H1 (cell line): ENCODE measurements at regions not wholly inside any gene's neighbourhood (a gene's known extent, or its start where the extent isn't known, plus 50 kb on each side); places are given as distances from the start of the nearest gene placed in this dataset.

Source experiments
- CTCF ChIA-PET: fragments of 300-600 bp; sonication (Branson Sonifier 250); formaldehyde crosslinking; loops from one replicate; lab custom pipeline; 2021; ENCODE audit not compliant: partially characterized antibody; lab: Charles Lee
- POLR2A ChIA-PET: fragments of 300-600 bp; sonication (Branson Sonifier 250); formaldehyde crosslinking; loops from one replicate; lab custom pipeline; 2021; ENCODE audit warnings: inconsistent platforms; ENCODE audit not compliant: partially characterized antibody; lab: Charles Lee
- DNase-seq, 2 experiments: peaks; one replicate each; pipeline versions ENCODE4 v3.0.0 to v3.0.0-alpha.2; 2010 to 2022; ENCODE audit warnings: low spot score in 2 of 2, low read depth in 1 of 2, mixed read lengths in 1 of 2
- FAIRE-seq: peaks from 2 replicates; lab custom pipeline; 2011; peaks lifted over from hg19 to GRCh38; lab: Jason Lieb, UNC
- H2AFZ ChIP-seq: 2 replicates; pipeline ENCODE4 v1.8.1; 2012; ENCODE audit warnings: low read length, inconsistent platforms
- H2AK5ac ChIP-seq: 2 replicates; pipeline ENCODE4 v1.6.1; 2013; ENCODE audit warnings: low read depth, low read length
- H2BK120ac ChIP-seq: replicated peaks from 2 replicates; pipeline ENCODE3; 2013; ENCODE audit warnings: low read depth, low read length, inconsistent platforms
- H2BK12ac ChIP-seq: 2 replicates; pipeline ENCODE4 v1.6.1; 2013; ENCODE audit warnings: low read depth, low read length
- H2BK15ac ChIP-seq: 2 replicates; pipeline ENCODE4 v1.6.1; 2013; ENCODE audit warnings: low read length
- H2BK20ac ChIP-seq: 2 replicates; pipeline ENCODE4 v1.6.1; 2013; ENCODE audit warnings: low read length
- H2BK5ac ChIP-seq: 2 replicates; pipeline ENCODE4 v1.6.1; 2013; ENCODE audit warnings: low read depth, low read length
- H3K14ac ChIP-seq: 2 replicates; pipeline ENCODE4 v1.6.1; 2013; ENCODE audit warnings: inconsistent platforms; ENCODE audit not compliant: insufficient read length
- H3K18ac ChIP-seq: 2 replicates; pipeline ENCODE4 v1.6.1; 2013; ENCODE audit warnings: low read length; ENCODE audit errors: extremely low read depth
- H3K23ac ChIP-seq: 2 replicates; pipeline ENCODE4 v1.6.1; 2013; ENCODE audit warnings: inconsistent platforms; ENCODE audit not compliant: insufficient read length
- H3K23me2 ChIP-seq: 2 replicates; pipeline ENCODE4 v1.6.1; 2013; ENCODE audit warnings: low read depth, low read length
- H3K27ac ChIP-seq: 2 replicates; pipeline ENCODE4 v1.6.1; 2011; ENCODE audit warnings: low read depth, low read length, inconsistent platforms
- H3K27me3 ChIP-seq, 4 experiments: replicated peaks in 1 of 4; 1 replicate in 1 of 4; 2 replicates in 3 of 4; pipeline versions ENCODE4 v1.6.1 to v1.8.1; 2011 to 2013; ENCODE audit warnings: low read length in 3 of 4, mild to moderate bottlenecking in 3 of 4, inconsistent platforms in 2 of 4, mixed read lengths in 2 of 4, moderate library complexity in 1 of 4; ENCODE audit not compliant: control insufficient read depth in 3 of 4, insufficient read depth in 3 of 4; ENCODE audit errors: extremely low read depth in 1 of 4
- H3K36me3 ChIP-seq, 4 experiments: 2 replicates each; pipeline versions ENCODE4 v1.6.1 to v1.8.1; 2011 to 2013; ENCODE audit warnings: mild to moderate bottlenecking in 4 of 4, low read length in 3 of 4, moderate library complexity in 2 of 4, control low read depth in 1 of 4, inconsistent platforms in 1 of 4; ENCODE audit not compliant: insufficient read depth in 4 of 4, control insufficient read depth in 2 of 4
- H3K4ac ChIP-seq: replicated peaks from 2 replicates; pipeline ENCODE3; 2013; ENCODE audit warnings: low read length, low read depth, mixed read lengths, inconsistent platforms; ENCODE audit not compliant: insufficient read length
- H3K4me1 ChIP-seq, 4 experiments: replicated peaks in 1 of 4; 1 replicate in 1 of 4; 2 replicates in 3 of 4; pipeline versions ENCODE4 v1.6.1 to v1.8.1; 2011 to 2013; ENCODE audit warnings: low read length in 3 of 4, inconsistent platforms in 2 of 4, mixed read lengths in 1 of 4; ENCODE audit not compliant: insufficient read depth in 4 of 4, control insufficient read depth in 3 of 4
- H3K4me2 ChIP-seq, 2 experiments: 2 replicates each; pipeline versions ENCODE4 v1.6.1 to v1.8.1; 2011 to 2013; ENCODE audit warnings: low read depth in 2 of 2, low read length in 2 of 2, control low read depth in 1 of 2, inconsistent platforms in 1 of 2, mild to moderate bottlenecking in 1 of 2; ENCODE audit not compliant: insufficient read depth in 1 of 2
- H3K4me3 ChIP-seq, 4 experiments: fragments of 200-600, 300-600 bp in 1 of 4; sonication (generic), shearing (Covaris generic), sonication (Bioruptor Twin) in 1 of 4; 2 replicates each; pipeline versions ENCODE4 v1.5.1 to v1.8.1; 2011 to 2016; ENCODE audit warnings: low read length in 4 of 4, low read depth in 3 of 4, control low read depth in 2 of 4, inconsistent platforms in 2 of 4, mild to moderate bottlenecking in 2 of 4, mixed read lengths in 1 of 4, moderate library complexity in 1 of 4; ENCODE audit not compliant: insufficient read depth in 2 of 4; ENCODE audit errors: extremely low read depth in 1 of 4
- H3K56ac ChIP-seq: replicated peaks from 2 replicates; pipeline ENCODE3; 2013; ENCODE audit warnings: low read depth, mild to moderate bottlenecking, mixed read lengths, low read length, inconsistent platforms; ENCODE audit not compliant: insufficient read length
- H3K79me1 ChIP-seq: 2 replicates; pipeline ENCODE4 v1.6.1; 2013; ENCODE audit warnings: low read depth, low read length, control low read depth
- H3K79me2 ChIP-seq, 2 experiments: 2 replicates each; pipeline versions ENCODE4 v1.6.1 to v1.8.1; 2012 to 2013; ENCODE audit warnings: low read length in 2 of 2, mild to moderate bottlenecking in 2 of 2, inconsistent platforms in 1 of 2; ENCODE audit not compliant: insufficient read depth in 2 of 2, control insufficient read depth in 1 of 2
- H3K9ac ChIP-seq, 4 experiments: replicated peaks in 1 of 4; 1 replicate in 1 of 4; 2 replicates in 3 of 4; pipeline versions ENCODE4 v1.6.1 to v1.8.1; 2011 to 2013; ENCODE audit warnings: low read depth in 3 of 4, low read length in 3 of 4, control low read depth in 2 of 4, mild to moderate bottlenecking in 2 of 4, moderate library complexity in 2 of 4, inconsistent platforms in 1 of 4; ENCODE audit errors: extremely low read depth in 1 of 4
- H3K9me3 ChIP-seq, 2 experiments: 2 replicates each; pipeline versions ENCODE4 v1.6.1 to v1.8.1; 2012 to 2013; ENCODE audit warnings: mild to moderate bottlenecking in 2 of 2, moderate library complexity in 2 of 2, control low read depth in 1 of 2, inconsistent platforms in 1 of 2, low read depth in 1 of 2, low read length in 1 of 2, mixed read lengths in 1 of 2; ENCODE audit not compliant: insufficient read depth in 2 of 2
- H4K20me1 ChIP-seq, 2 experiments: replicated peaks in 1 of 2; 2 replicates each; pipeline versions ENCODE3 to v1.8.1; 2011 to 2013; ENCODE audit warnings: inconsistent platforms in 2 of 2, low read length in 2 of 2, mild to moderate bottlenecking in 1 of 2; ENCODE audit not compliant: insufficient read depth in 2 of 2, control insufficient read depth in 1 of 2
- H4K5ac ChIP-seq: 2 replicates; pipeline ENCODE4 v1.6.1; 2013; ENCODE audit warnings: low read length, low read depth, mixed read lengths, inconsistent platforms; ENCODE audit not compliant: insufficient read length
- H4K8ac ChIP-seq: 2 replicates; pipeline ENCODE4 v1.8.0; 2013; ENCODE audit warnings: mild to moderate bottlenecking, moderate library complexity, low read length, inconsistent platforms; ENCODE audit not compliant: insufficient read depth; ENCODE audit errors: extremely low read depth
- H4K91ac ChIP-seq: replicated peaks from 2 replicates; pipeline ENCODE3; 2013; ENCODE audit warnings: low read length, mixed read lengths, inconsistent platforms; ENCODE audit not compliant: insufficient read length
- ASH2L ChIP-seq: fragments of 200-600, 300-600 bp; sonication (generic); IDR thresholded peaks from one replicate; pipeline ENCODE4 v1.7.1; 2017; ENCODE audit warnings: low read length
- CTBP2 ChIP-seq: IDR thresholded peaks from 2 replicates; pipeline ENCODE4 v1.7.0; 2011; ENCODE audit warnings: borderline replicate concordance, mild to moderate bottlenecking, moderate library complexity, mixed read lengths, low read length; ENCODE audit not compliant: insufficient read depth, insufficient read length
- MAX ChIP-seq: IDR thresholded peaks from 2 replicates; pipeline ENCODE4 v1.6.1; 2012; ENCODE audit warnings: inconsistent platforms
- SP2 ChIP-seq: IDR thresholded peaks from 2 replicates; pipeline ENCODE4 v1.6.1; 2012; ENCODE audit warnings: mild to moderate bottlenecking, low read length, inconsistent platforms
- USF2 ChIP-seq: IDR thresholded peaks from 2 replicates; pipeline ENCODE4 v1.6.1; 2011; ENCODE audit warnings: low read length, improper control_type of control experiment
- WGBS, 2 experiments: shearing (Covaris generic) in 1 of 2; methylation state at CpG; one replicate each; pipeline versions ENCODE4 v1.1.6 to v1.1.7; 2013 to 2015; ENCODE audit warnings: low lambda C conversion rate in 2 of 2, mixed read lengths in 2 of 2, inconsistent platforms in 1 of 2, low coverage in 1 of 2, missing lambda C conversion rate in 1 of 2; ENCODE audit not compliant: insufficient replicate concordance in 2 of 2, insufficient coverage in 1 of 2, insufficient read length in 1 of 2; ENCODE audit errors: extremely low coverage in 1 of 2, missing lambda C conversion rate in 1 of 2; 5-methylcytosine and 5-hydroxymethylcytosine counted together

GRCh38 chr6:163679012-163679660 lies 264.6 kb downstream of the QKI start:
- no peak overlapping the region for H3K27ac ChIP-seq
- H2BK5ac ChIP-seq: no peak overlapping the region
- DNase-seq (no peak), FAIRE-seq (no peak)
- H4K20me1 ChIP-seq: no peaks in the 10 kb centered on the region
- H2BK15ac ChIP-seq: no peak overlapping the region
- H4K91ac ChIP-seq: no peak overlapping the region
- CTCF ChIA-PET: interaction anchor here (0.8 kb wide), 1 partner anchor 13 kb away, joined by 4 read pairs; no protein-coding TSS in a partner anchor
- no peak overlapping the region for H3K14ac ChIP-seq
- no peak overlapping the region for H3K18ac ChIP-seq
- no peak overlapping the region for H3K4me3 ChIP-seq
- POLR2A ChIA-PET: no interaction called here
- H3K23me2 ChIP-seq: no peaks in the 10 kb centered on the region; the same call in 1 of the 2 replicates
- no peaks in the 10 kb centered on the region for H3K79me2 ChIP-seq
- no peaks in the 10 kb centered on the region for H3K27me3 ChIP-seq
- no peak overlapping the region for H2AFZ ChIP-seq
- no peak for TF ChIP-seq CTBP2
- no peak for TF ChIP-seq MAX
- TF ChIP-seq ASH2L: no peak
- TF ChIP-seq SP2: no peak
- no peak for TF ChIP-seq USF2
- H3K23ac ChIP-seq: no peak overlapping the region
- no peak overlapping the region for H4K8ac ChIP-seq
- WGBS, 2 experiments: 91% methylated on average over 3 of the region's 3 CpGs; no CpG with 5 or more reads in 1 of the 2 experiments
- H3K79me1 ChIP-seq: no peaks in the 10 kb centered on the region
- H3K56ac ChIP-seq: no peak overlapping the region
- H2AK5ac ChIP-seq: no peak overlapping the region
- H2BK12ac ChIP-seq: no peak overlapping the region
- H3K9me3 ChIP-seq: no peaks in the 10 kb centered on the region; a peak in 1 of 4 replicates
- H3K4me2 ChIP-seq: no peak overlapping the region
- no peak overlapping the region for H3K4ac ChIP-seq
- no peak overlapping the region for H3K9ac ChIP-seq
- H2BK120ac ChIP-seq: no peak overlapping the region
- no peak overlapping the region for H2BK20ac ChIP-seq
- H3K36me3 ChIP-seq: no peaks in the 10 kb centered on the region; a peak in 1 of 8 replicates
- no peaks in the 10 kb centered on the region for H3K4me1 ChIP-seq
- no peak overlapping the region for H4K5ac ChIP-seq
